Astrocyte (in vitro differentiated cells and primary cell): ENCODE measurements at regions not wholly inside any gene's neighbourhood (a gene's known extent, or its start where the extent isn't known, plus 50 kb on each side); places are given as distances from the start of the nearest gene placed in this dataset.

Experiments used
- DNase-seq: peaks from one replicate; pipeline ENCODE4 v3.0.0-alpha.2; 2010; ENCODE audit warnings: low read depth
- FAIRE-seq: peaks from 2 replicates; lab custom pipeline; 2011; peaks lifted over from hg19 to GRCh38; lab: Jason Lieb, UNC
- H2AFZ ChIP-seq: 2 replicates; pipeline ENCODE4 v1.6.0; 2012; ENCODE audit warnings: low read depth, low read length, inconsistent platforms
- H3K27ac ChIP-seq: 2 replicates; pipeline ENCODE4 v1.5.1; 2011; ENCODE audit warnings: low read depth, low read length, inconsistent platforms
- H3K27me3 ChIP-seq: 2 replicates; pipeline ENCODE4 v1.6.0; 2011; ENCODE audit warnings: low read length, inconsistent platforms; ENCODE audit not compliant: insufficient read depth
- H3K36me3 ChIP-seq: 2 replicates; pipeline ENCODE4 v1.5.1; 2011; ENCODE audit warnings: low read length, inconsistent platforms; ENCODE audit not compliant: insufficient read depth
- H3K4me1 ChIP-seq: 2 replicates; pipeline ENCODE4 v1.5.1; 2011; ENCODE audit warnings: low read length, inconsistent platforms; ENCODE audit not compliant: insufficient read depth
- H3K4me2 ChIP-seq: 2 replicates; pipeline ENCODE4 v1.6.0; 2012; ENCODE audit warnings: low read length, inconsistent platforms
- H3K4me3 ChIP-seq: 2 replicates; pipeline ENCODE4 v1.5.1; 2011; ENCODE audit warnings: low read depth, mild to moderate bottlenecking, low read length, inconsistent platforms; ENCODE audit not compliant: insufficient read depth
- H3K79me2 ChIP-seq: 2 replicates; pipeline ENCODE4 v1.6.0; 2012; ENCODE audit warnings: mild to moderate bottlenecking, low read length, inconsistent platforms; ENCODE audit not compliant: insufficient read depth
- H3K9ac ChIP-seq: 2 replicates; pipeline ENCODE4 v1.6.0; 2012; ENCODE audit warnings: mild to moderate bottlenecking, low read length, inconsistent platforms
- H3K9me3 ChIP-seq: 2 replicates; pipeline ENCODE4 v1.5.1; 2012; ENCODE audit warnings: low read depth, mild to moderate bottlenecking, low read length, inconsistent platforms; ENCODE audit not compliant: insufficient read depth
- H4K20me1 ChIP-seq: 2 replicates; pipeline ENCODE4 v1.6.0; 2012; ENCODE audit warnings: low read length, inconsistent platforms; ENCODE audit not compliant: insufficient read depth
- H3K27ac Mint-ChIP-seq: one replicate; pipeline ENCODE4 v1.8.0; 2021; ENCODE audit warnings: mild to moderate bottlenecking, mixed read lengths; ENCODE audit not compliant: unreplicated experiment
- H3K27me3 Mint-ChIP-seq: one replicate; pipeline ENCODE4 v1.8.0; 2021; ENCODE audit warnings: low read depth, mixed read lengths; ENCODE audit not compliant: unreplicated experiment
- H3K36me3 Mint-ChIP-seq: one replicate; pipeline ENCODE4 v1.8.0; 2021; ENCODE audit warnings: low read depth, mixed read lengths; ENCODE audit not compliant: unreplicated experiment
- H3K4me1 Mint-ChIP-seq: one replicate; pipeline ENCODE4 v1.8.0; 2021; ENCODE audit warnings: low read depth, mixed read lengths; ENCODE audit not compliant: unreplicated experiment
- H3K4me3 Mint-ChIP-seq: one replicate; pipeline ENCODE4 v1.8.0; 2021; ENCODE audit warnings: mild to moderate bottlenecking, moderate library complexity, mixed read lengths; ENCODE audit not compliant: unreplicated experiment
- H3K9me3 Mint-ChIP-seq: one replicate; pipeline ENCODE4 v1.8.0; 2021; ENCODE audit warnings: mild to moderate bottlenecking, mixed read lengths; ENCODE audit not compliant: unreplicated experiment
- EZH2 ChIP-seq: IDR thresholded peaks from 2 replicates; pipeline ENCODE4 v1.6.1; 2012; ENCODE audit warnings: mild to moderate bottlenecking, low read length, inconsistent platforms; ENCODE audit not compliant: insufficient read depth
- TF ChIP-seq, protein P1 (sequence below): IDR thresholded peaks from 2 replicates; pipeline ENCODE4 v1.5.1; 2011; ENCODE audit warnings: low read depth, mild to moderate bottlenecking, inconsistent platforms, low read length, moderate library complexity; ENCODE audit not compliant: insufficient read depth

DNA sequence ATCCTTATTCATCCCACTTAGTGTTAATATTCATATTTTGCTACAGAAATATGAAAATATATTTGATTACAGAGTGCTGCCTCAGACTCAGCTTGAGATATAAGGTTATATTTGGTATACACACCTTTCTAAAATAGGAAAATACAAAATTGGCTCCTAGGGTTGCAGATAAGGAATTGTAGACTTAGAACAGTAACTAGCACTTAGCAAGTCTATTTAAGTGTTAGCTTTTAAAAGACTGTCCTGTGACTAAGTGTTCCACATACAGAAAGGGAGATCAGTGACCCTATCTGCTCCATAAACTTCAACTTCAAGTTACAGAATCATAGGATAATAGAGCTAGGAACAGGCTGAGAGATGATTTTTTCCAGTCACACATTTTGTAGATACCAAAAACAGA, 607.0 kb downstream of the ZNF608 start:
- H4K20me1 ChIP-seq, result no peaks in the 10 kb centered on the region
- H3K27me3 ChIP-seq, result no peaks in the 10 kb centered on the region
- no peak overlapping the region for H2AFZ ChIP-seq
- no peaks in the 10 kb centered on the region for H3K4me1 ChIP-seq
- H3K36me3 ChIP-seq, result no peaks in the 10 kb centered on the region
- H3K9me3 ChIP-seq, result no peaks in the 10 kb centered on the region
- FAIRE-seq, result no peak
- H3K27ac Mint-ChIP-seq, result no peak overlapping the region
- no peak overlapping the region for H3K4me3 ChIP-seq
- H3K9ac ChIP-seq, result no peak overlapping the region
- H3K4me3 Mint-ChIP-seq, result no peak overlapping the region
- TF ChIP-seq EZH2, result no peak
- TF ChIP-seq, protein P1, sequence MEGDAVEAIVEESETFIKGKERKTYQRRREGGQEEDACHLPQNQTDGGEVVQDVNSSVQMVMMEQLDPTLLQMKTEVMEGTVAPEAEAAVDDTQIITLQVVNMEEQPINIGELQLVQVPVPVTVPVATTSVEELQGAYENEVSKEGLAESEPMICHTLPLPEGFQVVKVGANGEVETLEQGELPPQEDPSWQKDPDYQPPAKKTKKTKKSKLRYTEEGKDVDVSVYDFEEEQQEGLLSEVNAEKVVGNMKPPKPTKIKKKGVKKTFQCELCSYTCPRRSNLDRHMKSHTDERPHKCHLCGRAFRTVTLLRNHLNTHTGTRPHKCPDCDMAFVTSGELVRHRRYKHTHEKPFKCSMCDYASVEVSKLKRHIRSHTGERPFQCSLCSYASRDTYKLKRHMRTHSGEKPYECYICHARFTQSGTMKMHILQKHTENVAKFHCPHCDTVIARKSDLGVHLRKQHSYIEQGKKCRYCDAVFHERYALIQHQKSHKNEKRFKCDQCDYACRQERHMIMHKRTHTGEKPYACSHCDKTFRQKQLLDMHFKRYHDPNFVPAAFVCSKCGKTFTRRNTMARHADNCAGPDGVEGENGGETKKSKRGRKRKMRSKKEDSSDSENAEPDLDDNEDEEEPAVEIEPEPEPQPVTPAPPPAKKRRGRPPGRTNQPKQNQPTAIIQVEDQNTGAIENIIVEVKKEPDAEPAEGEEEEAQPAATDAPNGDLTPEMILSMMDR, result no peak
- H3K4me1 Mint-ChIP-seq, result no peaks in the 10 kb centered on the region
- H3K9me3 Mint-ChIP-seq, result peaks cover 8% of the 10 kb centered on the region
- H3K27ac ChIP-seq, result no peak overlapping the region
- no peaks in the 10 kb centered on the region for H3K27me3 Mint-ChIP-seq
- H3K4me2 ChIP-seq, result no peak overlapping the region
- H3K36me3 Mint-ChIP-seq, result no peaks in the 10 kb centered on the region
- no peak for DNase-seq
- no peaks in the 10 kb centered on the region for H3K79me2 ChIP-seq

DNA sequence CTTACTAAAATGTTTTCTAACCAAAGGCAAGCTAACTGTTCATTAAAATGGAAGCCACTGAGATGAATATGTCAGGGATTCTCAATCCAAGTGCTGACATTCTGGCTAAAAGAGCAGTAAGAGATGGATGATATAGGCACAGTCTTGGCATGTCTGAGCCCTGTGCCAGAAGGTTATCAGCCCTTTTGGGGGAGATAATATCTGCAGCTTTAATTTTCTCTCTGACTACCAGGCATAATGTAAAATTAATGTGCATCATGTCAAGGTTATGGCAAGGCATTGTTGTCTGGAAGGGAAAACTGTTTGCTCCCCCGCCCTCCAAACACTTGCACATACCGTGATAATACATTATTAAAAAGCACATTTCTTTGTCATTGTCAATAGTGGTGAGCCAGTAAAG, 609.8 kb downstream of the ZNF608 start:
- Histone ChIP-seq H3K79me2 (no peaks in the 10 kb centered on the region), H3K4me1 (no peaks in the 10 kb centered on the region), H3K36me3 (no peaks in the 10 kb centered on the region), H3K4me2 (no peak overlapping the region), H4K20me1 (no peaks in the 10 kb centered on the region), H3K27me3 (no peaks in the 10 kb centered on the region), H2AFZ (no peak overlapping the region), H3K9ac (no peak overlapping the region), H3K9me3 (no peaks in the 10 kb centered on the region), H3K4me3 (no peak overlapping the region), H3K27ac (no peak overlapping the region)
- Mint-ChIP-seq H3K9me3 (peaks cover 3% of the 10 kb centered on the region), H3K4me3 (no peak overlapping the region), H3K36me3 (no peaks in the 10 kb centered on the region), H3K27ac (no peak overlapping the region), H3K27me3 (no peaks in the 10 kb centered on the region), H3K4me1 (peaks cover 4% of the 10 kb centered on the region)
- no peak for DNase-seq
- TF ChIP-seq, protein P1, result no peak
- TF ChIP-seq EZH2, result no peak
- FAIRE-seq, result no peak

DNA sequence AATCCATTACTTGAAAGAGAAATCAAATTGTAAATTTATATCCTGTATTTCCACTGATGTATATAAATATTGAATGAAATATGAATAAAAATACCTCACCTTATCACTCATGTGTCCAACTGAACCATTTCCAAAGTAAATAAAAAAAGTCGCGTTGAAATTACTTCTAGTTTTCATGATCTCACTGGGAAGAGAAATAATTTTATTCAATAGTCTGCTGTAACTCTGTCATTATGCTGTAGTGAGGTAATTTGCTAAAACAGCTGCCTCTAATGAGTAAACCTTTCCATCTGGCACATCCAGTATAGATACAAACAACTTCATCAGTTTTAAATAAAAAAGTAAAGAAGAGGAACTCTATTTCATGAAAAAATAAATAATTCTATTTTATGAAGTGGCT, 611.5 kb downstream of the ZNF608 start:
- H3K36me3 Mint-ChIP-seq, result no peaks in the 10 kb centered on the region
- no peak overlapping the region for H2AFZ ChIP-seq
- TF ChIP-seq EZH2, result no peak
- TF ChIP-seq, protein P1, result no peak
- peaks cover 4% of the 10 kb centered on the region for H3K4me1 Mint-ChIP-seq
- H3K27ac Mint-ChIP-seq, result no peak overlapping the region
- H3K27ac ChIP-seq, result no peak overlapping the region
- no peaks in the 10 kb centered on the region for H3K9me3 ChIP-seq
- FAIRE-seq, result no peak
- H3K36me3 ChIP-seq, result no peaks in the 10 kb centered on the region
- H3K9me3 Mint-ChIP-seq, result peaks cover 2% of the 10 kb centered on the region
- H3K9ac ChIP-seq, result no peak overlapping the region
- no peaks in the 10 kb centered on the region for H3K4me1 ChIP-seq
- H3K27me3 ChIP-seq, result no peaks in the 10 kb centered on the region
- no peaks in the 10 kb centered on the region for H3K79me2 ChIP-seq
- no peak overlapping the region for H3K4me3 Mint-ChIP-seq
- H3K4me3 ChIP-seq, result no peak overlapping the region
- no peaks in the 10 kb centered on the region for H3K27me3 Mint-ChIP-seq
- H4K20me1 ChIP-seq, result no peaks in the 10 kb centered on the region
- H3K4me2 ChIP-seq, result no peak overlapping the region
- no peak for DNase-seq
